ENCODE measurements at regions not wholly inside any gene's neighbourhood (a gene's known extent, or its start where the extent isn't known, plus 50 kb on each side); places are given as distances from the start of the nearest gene placed in this dataset.

DNA sequence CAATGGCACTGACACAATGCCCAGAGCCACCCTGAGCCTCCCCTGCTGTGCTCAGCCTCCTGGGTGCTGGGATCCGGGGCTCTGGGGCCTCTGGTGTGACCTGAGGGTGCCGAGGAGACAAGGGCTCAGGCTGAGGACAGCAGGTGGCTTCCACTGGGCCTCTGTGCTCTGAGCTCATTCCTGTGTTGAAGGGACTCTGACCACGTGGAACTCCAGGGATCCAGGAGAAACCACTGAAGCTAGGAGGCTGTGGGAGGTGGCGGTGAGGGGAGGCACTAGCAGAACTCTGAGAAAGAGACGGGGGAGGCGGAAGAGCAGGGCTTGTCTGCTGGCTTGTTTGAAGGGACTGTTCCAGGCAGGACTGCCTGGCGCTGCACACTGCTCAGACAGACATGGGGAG is 318.7 kb upstream of the IRX1 start:
- Histone ChIP-seq H3K36me3 (ENCODE audit: insufficient read depth in 1 of 2, low read depth in 1 of 2) (no peaks in the 10 kb centered on the region), H3K4me3 (no peak overlapping the region), H3K27ac (no peak overlapping the region), H3K4me1 (no peaks in the 10 kb centered on the region), H3K9me3 (no peaks in the 10 kb centered on the region), H3K27me3 (ENCODE audit: insufficient read depth in 3 of 3, low read length in 2 of 3) (peaks cover 0 to 8% (median 3%) of the 10 kb centered on the region in 3 donors)
- TF ChIP-seq, protein P1, sequence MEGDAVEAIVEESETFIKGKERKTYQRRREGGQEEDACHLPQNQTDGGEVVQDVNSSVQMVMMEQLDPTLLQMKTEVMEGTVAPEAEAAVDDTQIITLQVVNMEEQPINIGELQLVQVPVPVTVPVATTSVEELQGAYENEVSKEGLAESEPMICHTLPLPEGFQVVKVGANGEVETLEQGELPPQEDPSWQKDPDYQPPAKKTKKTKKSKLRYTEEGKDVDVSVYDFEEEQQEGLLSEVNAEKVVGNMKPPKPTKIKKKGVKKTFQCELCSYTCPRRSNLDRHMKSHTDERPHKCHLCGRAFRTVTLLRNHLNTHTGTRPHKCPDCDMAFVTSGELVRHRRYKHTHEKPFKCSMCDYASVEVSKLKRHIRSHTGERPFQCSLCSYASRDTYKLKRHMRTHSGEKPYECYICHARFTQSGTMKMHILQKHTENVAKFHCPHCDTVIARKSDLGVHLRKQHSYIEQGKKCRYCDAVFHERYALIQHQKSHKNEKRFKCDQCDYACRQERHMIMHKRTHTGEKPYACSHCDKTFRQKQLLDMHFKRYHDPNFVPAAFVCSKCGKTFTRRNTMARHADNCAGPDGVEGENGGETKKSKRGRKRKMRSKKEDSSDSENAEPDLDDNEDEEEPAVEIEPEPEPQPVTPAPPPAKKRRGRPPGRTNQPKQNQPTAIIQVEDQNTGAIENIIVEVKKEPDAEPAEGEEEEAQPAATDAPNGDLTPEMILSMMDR (IDR thresholded peaks at IDR 0.05): no peak
- WGBS, 3 donors: 54 to 61% (median 58%) methylated on average over 7 of the region's 7 CpGs
- no peak for ATAC-seq
- intact Hi-C loops (cut with DNase I): no loop called here
- DNase-seq: no peak

DNA sequence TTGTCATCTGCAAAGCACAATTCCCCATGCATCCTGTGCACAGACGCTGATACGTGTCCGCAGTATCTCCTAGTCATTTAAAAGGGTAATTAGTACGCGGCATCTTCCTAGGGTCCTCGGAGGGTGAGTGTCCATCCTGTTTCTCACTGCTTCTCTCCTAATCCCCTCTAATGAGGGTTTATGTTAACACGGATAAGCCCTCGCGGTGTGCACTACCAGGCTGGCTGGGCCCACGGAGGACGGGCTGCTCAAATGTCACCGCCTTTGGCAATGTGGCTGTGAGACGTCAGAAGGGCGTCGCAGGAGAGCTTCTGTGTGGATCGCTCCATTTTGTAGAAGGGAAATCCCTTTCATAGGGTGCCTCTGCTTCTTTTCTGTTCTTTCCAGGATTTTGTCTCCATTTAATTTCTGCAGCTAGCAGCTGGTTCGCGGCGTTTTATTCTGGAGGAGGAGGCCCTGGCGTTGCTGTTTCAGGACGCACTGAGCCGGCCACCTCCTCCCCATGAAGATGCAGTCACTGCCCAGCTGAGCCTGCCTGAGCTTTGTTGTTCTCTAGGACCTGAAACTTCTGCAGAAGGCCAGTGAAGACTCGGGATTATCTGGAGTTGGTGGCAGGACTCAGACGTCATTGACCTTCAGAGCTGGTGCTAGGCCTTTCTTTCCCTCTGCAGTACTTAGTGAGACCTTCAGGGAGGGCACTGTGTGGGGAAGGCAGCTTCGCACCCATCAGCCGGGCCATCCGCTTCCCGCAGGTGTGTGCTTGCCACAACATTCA is 326.1 kb upstream of the IRX1 start:
- intact Hi-C loops (cut with DNase I): no loop called here
- DNase-seq (no peak), ATAC-seq (no peak)
- no peaks in the 10 kb centered on the region for H3K4me1 ChIP-seq
- H3K4me3 ChIP-seq: no peak overlapping the region
- no peaks in the 10 kb centered on the region for H3K9me3 ChIP-seq
- H3K27ac ChIP-seq: no peak overlapping the region
- 75 to 79% (median 77%) methylated on average over 28 of the region's 28 CpGs for WGBS, 3 donors
- TF ChIP-seq, protein P1 (IDR thresholded peaks at IDR 0.05): no peak
- H3K36me3 ChIP-seq (ENCODE audit: insufficient read depth in 1 of 2, low read depth in 1 of 2): no peaks in the 10 kb centered on the region
- peaks cover 0 to 8% (median 3%) of the 10 kb centered on the region in 3 donors for H3K27me3 ChIP-seq (ENCODE audit: insufficient read depth in 3 of 3, low read length in 2 of 3)

DNA sequence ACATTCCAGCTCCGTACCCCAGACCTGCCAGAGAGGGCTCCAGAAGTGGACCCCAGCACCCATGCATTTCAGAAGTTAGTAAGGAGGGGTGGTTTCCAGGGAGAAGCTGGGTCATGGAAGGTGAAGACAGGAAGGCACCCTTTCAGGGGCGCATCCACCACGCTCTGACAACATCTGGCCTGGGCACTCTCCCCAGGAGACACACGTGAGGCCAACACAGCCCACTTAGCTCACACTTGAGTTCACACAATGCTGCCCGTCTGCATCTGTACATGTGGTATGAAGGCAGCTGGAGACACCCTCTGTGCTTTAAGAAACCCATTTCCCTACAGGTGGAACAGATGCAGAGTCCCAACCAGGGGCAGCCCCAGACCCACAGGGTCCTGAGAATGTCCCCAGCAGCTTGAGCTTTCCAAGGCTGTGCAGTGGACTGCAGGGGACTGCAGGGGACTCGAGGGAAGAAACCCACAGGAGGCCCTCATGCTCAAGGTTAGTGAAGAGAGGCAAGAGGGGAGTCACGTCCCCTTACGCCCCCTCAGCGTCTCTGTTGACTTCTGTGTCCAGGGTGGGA is 326.8 kb upstream of the IRX1 start:
- TF ChIP-seq, protein P1 (IDR thresholded peaks at IDR 0.05): no peak
- intact Hi-C loops (cut with DNase I): no loop called here
- Histone ChIP-seq H3K9me3 (no peaks in the 10 kb centered on the region), H3K4me3 (no peak overlapping the region), H3K36me3 (ENCODE audit: insufficient read depth in 1 of 2, low read depth in 1 of 2) (no peaks in the 10 kb centered on the region), H3K27ac (no peak overlapping the region), H3K4me1 (no peaks in the 10 kb centered on the region), H3K27me3 (ENCODE audit: insufficient read depth in 3 of 3, low read length in 2 of 3) (peaks cover 0 to 5% (median 3%) of the 10 kb centered on the region in 3 donors)
- DNase-seq: no peak
- 66 to 73% (median 71%) methylated on average over 9 of the region's 9 CpGs for WGBS, 3 donors
- no peak for ATAC-seq

DNA sequence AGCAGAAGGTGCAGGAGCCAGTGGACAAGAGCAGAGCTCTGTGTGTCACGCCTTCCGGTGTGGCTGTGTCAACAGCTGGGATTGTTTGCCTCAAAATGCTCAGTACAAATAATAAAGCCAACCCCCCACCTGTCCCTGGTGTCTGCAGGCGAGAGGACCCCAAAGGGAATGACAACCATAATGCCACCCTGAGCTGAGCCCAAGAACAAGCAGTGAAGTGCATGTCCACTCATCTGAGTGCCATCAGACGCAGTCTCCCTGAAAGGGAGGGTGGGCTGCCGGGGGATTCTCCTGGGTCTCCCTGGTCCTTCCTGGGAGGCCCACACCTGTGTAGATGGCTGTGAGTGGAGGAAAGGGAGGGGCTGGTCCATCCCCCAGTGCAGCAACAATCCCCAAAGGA is 328.8 kb upstream of the IRX1 start:
- 83 to 91% (median 84%) methylated on average over 4 to 5 of the region's 5 CpGs for WGBS, 3 donors
- TF ChIP-seq, protein P1 (IDR thresholded peaks at IDR 0.05): no peak
- Histone ChIP-seq H3K4me1 (no peaks in the 10 kb centered on the region), H3K27ac (no peak overlapping the region), H3K9me3 (no peaks in the 10 kb centered on the region), H3K27me3 (ENCODE audit: insufficient read depth in 3 of 3, low read length in 2 of 3) (no peaks in the 10 kb centered on the region), H3K36me3 (ENCODE audit: insufficient read depth in 1 of 2, low read depth in 1 of 2) (no peaks in the 10 kb centered on the region), H3K4me3 (no peak overlapping the region)
- ATAC-seq: no peak
- intact Hi-C loops (cut with DNase I): no loop called here
- DNase-seq: no peak

Data from psoas muscle (tissue), 7 donors.